ENCODE measurements at regions not wholly inside any gene's neighbourhood (a gene's known extent, or its start where the extent isn't known, plus 50 kb on each side); places are given as distances from the start of the nearest gene placed in this dataset.

DNA sequence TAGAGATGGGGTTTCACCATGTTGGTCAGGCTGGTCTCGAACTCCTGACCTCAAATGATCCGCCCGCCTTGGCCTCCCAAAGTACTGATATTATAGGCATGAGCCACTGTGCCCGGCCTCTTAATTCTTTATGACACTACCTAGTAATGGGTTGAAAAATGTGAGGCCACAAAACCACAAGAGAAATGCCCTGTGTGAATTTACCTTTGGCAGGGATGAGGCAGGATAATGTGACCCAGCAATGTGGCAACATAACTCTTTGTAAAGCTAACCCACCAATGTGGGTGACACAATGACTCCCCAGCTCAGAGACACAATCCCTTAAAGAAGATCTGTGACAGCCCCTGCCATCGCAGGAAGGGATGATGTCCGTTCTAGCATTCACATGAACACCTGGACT, 533.1 kb downstream of the KLF5 start:
- TF ChIP-seq MAZ (IDR thresholded peaks at IDR 0.05; ENCODE audit: borderline replicate concordance, low read depth, low read length) (no peak), POLR2A (IDR thresholded peaks at IDR 0.05; ENCODE audit: low read depth, low read length) (no peak), MAFK (IDR thresholded peaks at IDR 0.05; ENCODE audit: low read depth, low read length) (no peak), RAD21 (IDR thresholded peaks at IDR 0.05; ENCODE audit: low read length) (no peak), CEBPB (IDR thresholded peaks at IDR 0.05; ENCODE audit: low read depth, low read length) (no peak), FOS (IDR thresholded peaks at IDR 0.05; ENCODE audit: low read depth, low read length) (no peak), RFX5 (IDR thresholded peaks at IDR 0.05; ENCODE audit: low read depth, low read length) (no peak), RCOR1 (IDR thresholded peaks at IDR 0.05; ENCODE audit: insufficient replicate concordance, low read length) (no peak), CHD1 (IDR thresholded peaks at IDR 0.05; ENCODE audit: low read depth, low read length) (no peak), SMC3 (IDR thresholded peaks at IDR 0.05; ENCODE audit: low read depth, low read length) (no peak)
- TF ChIP-seq, protein P1, sequence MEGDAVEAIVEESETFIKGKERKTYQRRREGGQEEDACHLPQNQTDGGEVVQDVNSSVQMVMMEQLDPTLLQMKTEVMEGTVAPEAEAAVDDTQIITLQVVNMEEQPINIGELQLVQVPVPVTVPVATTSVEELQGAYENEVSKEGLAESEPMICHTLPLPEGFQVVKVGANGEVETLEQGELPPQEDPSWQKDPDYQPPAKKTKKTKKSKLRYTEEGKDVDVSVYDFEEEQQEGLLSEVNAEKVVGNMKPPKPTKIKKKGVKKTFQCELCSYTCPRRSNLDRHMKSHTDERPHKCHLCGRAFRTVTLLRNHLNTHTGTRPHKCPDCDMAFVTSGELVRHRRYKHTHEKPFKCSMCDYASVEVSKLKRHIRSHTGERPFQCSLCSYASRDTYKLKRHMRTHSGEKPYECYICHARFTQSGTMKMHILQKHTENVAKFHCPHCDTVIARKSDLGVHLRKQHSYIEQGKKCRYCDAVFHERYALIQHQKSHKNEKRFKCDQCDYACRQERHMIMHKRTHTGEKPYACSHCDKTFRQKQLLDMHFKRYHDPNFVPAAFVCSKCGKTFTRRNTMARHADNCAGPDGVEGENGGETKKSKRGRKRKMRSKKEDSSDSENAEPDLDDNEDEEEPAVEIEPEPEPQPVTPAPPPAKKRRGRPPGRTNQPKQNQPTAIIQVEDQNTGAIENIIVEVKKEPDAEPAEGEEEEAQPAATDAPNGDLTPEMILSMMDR (conservative IDR thresholded peaks at IDR 0.05; ENCODE audit: low read depth, low read length) = no peak
- TF ChIP-seq, protein P2, sequence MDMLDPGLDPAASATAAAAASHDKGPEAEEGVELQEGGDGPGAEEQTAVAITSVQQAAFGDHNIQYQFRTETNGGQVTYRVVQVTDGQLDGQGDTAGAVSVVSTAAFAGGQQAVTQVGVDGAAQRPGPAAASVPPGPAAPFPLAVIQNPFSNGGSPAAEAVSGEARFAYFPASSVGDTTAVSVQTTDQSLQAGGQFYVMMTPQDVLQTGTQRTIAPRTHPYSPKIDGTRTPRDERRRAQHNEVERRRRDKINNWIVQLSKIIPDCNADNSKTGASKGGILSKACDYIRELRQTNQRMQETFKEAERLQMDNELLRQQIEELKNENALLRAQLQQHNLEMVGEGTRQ (IDR thresholded peaks at IDR 0.05; ENCODE audit: low read depth, low read length) = no peak
